ENCODE measurements at regions not wholly inside any gene's neighbourhood (a gene's known extent, or its start where the extent isn't known, plus 50 kb on each side); places are given as distances from the start of the nearest gene placed in this dataset.

DNA sequence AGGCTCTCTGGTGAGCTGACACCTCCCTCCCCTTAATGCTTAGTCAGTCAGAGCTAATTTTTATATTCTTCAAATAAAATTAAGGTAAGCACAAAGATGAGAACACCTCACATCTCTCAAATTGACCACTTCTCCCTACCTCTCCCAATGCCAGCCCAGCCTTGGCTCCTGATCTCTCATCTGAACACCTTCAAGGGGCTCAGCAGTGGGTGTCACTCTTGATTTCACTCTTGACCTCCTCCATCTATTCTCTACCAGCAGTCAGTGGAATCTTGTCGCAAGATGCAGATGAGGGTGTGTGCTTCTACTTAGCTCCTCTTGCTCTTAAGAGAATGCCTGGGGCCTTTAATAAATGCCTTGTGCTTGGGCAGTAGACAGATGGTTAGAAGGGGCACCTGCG lies 309.0 kb upstream of the IRX3 start:
- TF ChIP-seq ZBTB7A (IDR thresholded peaks at IDR 0.05; ENCODE audit: low read depth): no peak
- TF ChIP-seq NFIC (IDR thresholded peaks at IDR 0.05): no peak
- TF ChIP-seq, protein P1, sequence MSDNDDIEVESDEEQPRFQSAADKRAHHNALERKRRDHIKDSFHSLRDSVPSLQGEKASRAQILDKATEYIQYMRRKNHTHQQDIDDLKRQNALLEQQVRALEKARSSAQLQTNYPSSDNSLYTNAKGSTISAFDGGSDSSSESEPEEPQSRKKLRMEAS (IDR thresholded peaks at IDR 0.05): no peak
- no peak for TF ChIP-seq CEBPB (IDR thresholded peaks at IDR 0.05)
- TF ChIP-seq, protein P2, sequence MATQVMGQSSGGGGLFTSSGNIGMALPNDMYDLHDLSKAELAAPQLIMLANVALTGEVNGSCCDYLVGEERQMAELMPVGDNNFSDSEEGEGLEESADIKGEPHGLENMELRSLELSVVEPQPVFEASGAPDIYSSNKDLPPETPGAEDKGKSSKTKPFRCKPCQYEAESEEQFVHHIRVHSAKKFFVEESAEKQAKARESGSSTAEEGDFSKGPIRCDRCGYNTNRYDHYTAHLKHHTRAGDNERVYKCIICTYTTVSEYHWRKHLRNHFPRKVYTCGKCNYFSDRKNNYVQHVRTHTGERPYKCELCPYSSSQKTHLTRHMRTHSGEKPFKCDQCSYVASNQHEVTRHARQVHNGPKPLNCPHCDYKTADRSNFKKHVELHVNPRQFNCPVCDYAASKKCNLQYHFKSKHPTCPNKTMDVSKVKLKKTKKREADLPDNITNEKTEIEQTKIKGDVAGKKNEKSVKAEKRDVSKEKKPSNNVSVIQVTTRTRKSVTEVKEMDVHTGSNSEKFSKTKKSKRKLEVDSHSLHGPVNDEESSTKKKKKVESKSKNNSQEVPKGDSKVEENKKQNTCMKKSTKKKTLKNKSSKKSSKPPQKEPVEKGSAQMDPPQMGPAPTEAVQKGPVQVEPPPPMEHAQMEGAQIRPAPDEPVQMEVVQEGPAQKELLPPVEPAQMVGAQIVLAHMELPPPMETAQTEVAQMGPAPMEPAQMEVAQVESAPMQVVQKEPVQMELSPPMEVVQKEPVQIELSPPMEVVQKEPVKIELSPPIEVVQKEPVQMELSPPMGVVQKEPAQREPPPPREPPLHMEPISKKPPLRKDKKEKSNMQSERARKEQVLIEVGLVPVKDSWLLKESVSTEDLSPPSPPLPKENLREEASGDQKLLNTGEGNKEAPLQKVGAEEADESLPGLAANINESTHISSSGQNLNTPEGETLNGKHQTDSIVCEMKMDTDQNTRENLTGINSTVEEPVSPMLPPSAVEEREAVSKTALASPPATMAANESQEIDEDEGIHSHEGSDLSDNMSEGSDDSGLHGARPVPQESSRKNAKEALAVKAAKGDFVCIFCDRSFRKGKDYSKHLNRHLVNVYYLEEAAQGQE (IDR thresholded peaks at IDR 0.05; ENCODE audit: low read depth): no peak
- no peak for TF ChIP-seq RAD21 (IDR thresholded peaks at IDR 0.05; ENCODE audit: low read depth)
- no peak for TF ChIP-seq EGR1 (IDR thresholded peaks at IDR 0.05)
- no peak for TF ChIP-seq TCF12 (IDR thresholded peaks at IDR 0.05; ENCODE audit: low read depth)
